GM19463 (cell line): ENCODE measurements at regions not wholly inside any gene's neighbourhood (a gene's known extent, or its start where the extent isn't known, plus 50 kb on each side); places are given as distances from the start of the nearest gene placed in this dataset.
"Not testable (repeated sequence)": the region's sequence is repeated elsewhere in the genome, so short reads cannot be mapped to it uniquely, and the experiment has no call there.

ENCODE experiments used
- ATAC-seq: cut with Tn5 transposase; IDR thresholded peaks from one replicate; pipeline ENCODE4 v1.9.1; 2021; ENCODE audit warnings: mild to moderate bottlenecking, moderate library complexity; ENCODE audit not compliant: unreplicated experiment

- ATAC-seq: peak; percentile 60
Measured at GRCh38 chr13:70568571-70568970, 460.3 kb upstream of the KLHL1 start.

GRCh38 chr13:70544706-70545105 is 436.5 kb upstream of the KLHL1 start:
- ATAC-seq: no peak

GRCh38 chr13:70541451-70541850 is 433.2 kb upstream of the KLHL1 start:
- ATAC-seq: no peak

GRCh38 chr13:70534466-70534865 is 426.2 kb upstream of the KLHL1 start:
- ATAC-seq: no peak

GRCh38 chr13:70529652-70530051 is 421.4 kb upstream of the KLHL1 start:
- no peak for ATAC-seq

- ATAC-seq: no peak
Measured at GRCh38 chr13:70527599-70527998, 419.3 kb upstream of the KLHL1 start.

- no peak for ATAC-seq
Measured at GRCh38 chr13:70523622-70524021, 415.4 kb upstream of the KLHL1 start.

GRCh38 chr13:70520275-70521036 is 412.2 kb upstream of the KLHL1 start:
- ATAC-seq: no peak

GRCh38 chr13:70518081-70518480 is 409.8 kb upstream of the KLHL1 start:
- ATAC-seq: no peak

GRCh38 chr13:70516226-70516625 is 408.0 kb upstream of the KLHL1 start:
- no peak for ATAC-seq

- ATAC-seq: not testable (repeated sequence)
Measured at GRCh38 chr13:70511861-70512417, 403.7 kb upstream of the KLHL1 start.

GRCh38 chr13:70505809-70506208 is 397.6 kb upstream of the KLHL1 start:
- no peak for ATAC-seq

- ATAC-seq: no peak
Measured at GRCh38 chr13:70502944-70503343, 394.7 kb upstream of the KLHL1 start.

GRCh38 chr13:70490320-70490935 is 382.2 kb upstream of the KLHL1 start:
- no peak for ATAC-seq

- no peak for ATAC-seq
Measured at GRCh38 chr13:70484931-70485330, 376.7 kb upstream of the KLHL1 start.

GRCh38 chr13:70483599-70484276 is 375.5 kb upstream of the KLHL1 start:
- ATAC-seq: no peak

GRCh38 chr13:70473907-70474306 is 365.7 kb upstream of the KLHL1 start:
- ATAC-seq: no peak

GRCh38 chr13:70469077-70469476 is 360.8 kb upstream of the KLHL1 start:
- ATAC-seq: no peak

- ATAC-seq: no peak
Measured at GRCh38 chr13:70457474-70457873, 349.2 kb upstream of the KLHL1 start.

- ATAC-seq: no peak
Measured at GRCh38 chr13:70448820-70449219, 340.6 kb upstream of the KLHL1 start.

GRCh38 chr13:70432276-70432805 is 324.1 kb upstream of the KLHL1 start:
- no peak for ATAC-seq
